Neuronal stem cell (in vitro differentiated cells): ENCODE measurements at regions not wholly inside any gene's neighbourhood (a gene's known extent, or its start where the extent isn't known, plus 50 kb on each side); places are given as distances from the start of the nearest gene placed in this dataset.

Experiments
- DNase-seq: peaks from one replicate; pipeline ENCODE4 v3.0.0-alpha.2; 2013; ENCODE audit warnings: low spot score
- H2AFZ ChIP-seq: one replicate; pipeline ENCODE4 v1.6.1; 2013; ENCODE audit warnings: mild to moderate bottlenecking, low read length, inconsistent platforms
- H2AK5ac ChIP-seq: 2 replicates; pipeline ENCODE4 v1.6.1; 2013; ENCODE audit warnings: low read depth, mild to moderate bottlenecking, inconsistent platforms, low read length, moderate library complexity, mixed read lengths
- H2BK120ac ChIP-seq: 2 replicates; pipeline ENCODE4 v1.6.1; 2013; ENCODE audit warnings: low read depth, mild to moderate bottlenecking, inconsistent platforms, low read length, moderate library complexity, mixed read lengths
- H2BK12ac ChIP-seq: one replicate; pipeline ENCODE4 v1.6.1; 2013; ENCODE audit warnings: low read length, inconsistent platforms
- H2BK15ac ChIP-seq: 2 replicates; pipeline ENCODE4 v1.6.1; 2013; ENCODE audit warnings: mild to moderate bottlenecking, low read length, inconsistent platforms, mixed read lengths
- H2BK5ac ChIP-seq: one replicate; pipeline ENCODE4 v1.6.1; 2013; ENCODE audit warnings: inconsistent platforms, mild to moderate bottlenecking, low read length, moderate library complexity
- H3K14ac ChIP-seq: one replicate; pipeline ENCODE4 v1.6.1; 2013; ENCODE audit warnings: low read length, inconsistent platforms
- H3K18ac ChIP-seq: 2 replicates; pipeline ENCODE4 v1.6.1; 2013; ENCODE audit warnings: low read length, inconsistent platforms
- H3K23ac ChIP-seq: 2 replicates; pipeline ENCODE4 v1.6.1; 2013; ENCODE audit warnings: low read depth, mild to moderate bottlenecking, mixed read lengths, low read length, inconsistent platforms; ENCODE audit not compliant: poor library complexity
- H3K27ac ChIP-seq: replicated peaks from 3 replicates; pipeline ENCODE4 v1.5.1; 2013; ENCODE audit warnings: low read length, inconsistent platforms
- H3K27me3 ChIP-seq, 3 experiments: 2 replicates each; pipeline ENCODE4 v1.6.1; 2013; ENCODE audit warnings: low read length in 3 of 3, mild to moderate bottlenecking in 2 of 3, inconsistent platforms in 1 of 3, low read depth in 1 of 3, mixed read lengths in 1 of 3, moderate library complexity in 1 of 3; ENCODE audit not compliant: control insufficient read depth in 3 of 3, insufficient read depth in 3 of 3
- H3K36me3 ChIP-seq, 2 donors: replicated peaks in 1 of 2; 2 replicates each; pipeline ENCODE4 v1.6.1; 2013; ENCODE audit warnings: low read length in 2 of 2; ENCODE audit not compliant: control insufficient read depth in 2 of 2, insufficient read depth in 2 of 2
- H3K4ac ChIP-seq: 2 replicates; pipeline ENCODE4 v1.6.1; 2013; ENCODE audit warnings: inconsistent platforms, mild to moderate bottlenecking, low read length, moderate library complexity
- H3K4me1 ChIP-seq, 2 donors: 1 replicate in 1 of 2; 2 replicates in 1 of 2; pipeline ENCODE4 v1.6.1; 2013; ENCODE audit warnings: low read length in 2 of 2, low read depth in 1 of 2; ENCODE audit not compliant: control insufficient read depth in 2 of 2, insufficient read depth in 1 of 2
- H3K4me2 ChIP-seq: one replicate; pipeline ENCODE4 v1.6.1; 2013; ENCODE audit warnings: mild to moderate bottlenecking, low read length, inconsistent platforms; ENCODE audit not compliant: insufficient read depth, poor library complexity, severe bottlenecking
- H3K4me3 ChIP-seq, 2 donors: 2 replicates each; pipeline ENCODE4 v1.5.1; 2013; ENCODE audit warnings: low read length in 2 of 2, mild to moderate bottlenecking in 2 of 2, inconsistent platforms in 1 of 2, moderate library complexity in 1 of 2
- H3K79me1 ChIP-seq: one replicate; pipeline ENCODE4 v1.6.1; 2013; ENCODE audit warnings: low read depth, mild to moderate bottlenecking, inconsistent platforms, low read length, moderate library complexity
- H3K9ac ChIP-seq: one replicate; pipeline ENCODE4 v1.6.1; 2013; ENCODE audit warnings: mild to moderate bottlenecking, low read depth, low read length, inconsistent platforms; ENCODE audit not compliant: poor library complexity
- H3K9me3 ChIP-seq, 2 donors: replicated peaks in 1 of 2; 2 replicates each; pipeline versions ENCODE3 to v1.6.1; 2013; ENCODE audit warnings: low read length in 2 of 2, mild to moderate bottlenecking in 2 of 2, inconsistent platforms in 1 of 2, low read depth in 1 of 2, mixed read lengths in 1 of 2, moderate library complexity in 1 of 2; ENCODE audit not compliant: control insufficient read depth in 2 of 2, insufficient read depth in 1 of 2
- H4K8ac ChIP-seq: one replicate; pipeline ENCODE4 v1.6.1; 2013; ENCODE audit warnings: low read depth, mild to moderate bottlenecking, inconsistent platforms, low read length, moderate library complexity
- H4K91ac ChIP-seq: one replicate; pipeline ENCODE4 v1.6.1; 2013; ENCODE audit warnings: low read length, low read depth, mild to moderate bottlenecking, inconsistent platforms; ENCODE audit not compliant: poor library complexity
- WGBS, 2 donors: extraction: QIAGEN DNeasy Blood & Tissue Kit; methylation state at CpG; one replicate each; pipeline ENCODE4 v1.1.7; 2013; ENCODE audit warnings: missing lambda C conversion rate in 2 of 2, mixed read lengths in 1 of 2; ENCODE audit not compliant: insufficient read length in 2 of 2, insufficient replicate concordance in 1 of 2; ENCODE audit errors: extremely low coverage in 2 of 2; 5-methylcytosine and 5-hydroxymethylcytosine counted together

DNA sequence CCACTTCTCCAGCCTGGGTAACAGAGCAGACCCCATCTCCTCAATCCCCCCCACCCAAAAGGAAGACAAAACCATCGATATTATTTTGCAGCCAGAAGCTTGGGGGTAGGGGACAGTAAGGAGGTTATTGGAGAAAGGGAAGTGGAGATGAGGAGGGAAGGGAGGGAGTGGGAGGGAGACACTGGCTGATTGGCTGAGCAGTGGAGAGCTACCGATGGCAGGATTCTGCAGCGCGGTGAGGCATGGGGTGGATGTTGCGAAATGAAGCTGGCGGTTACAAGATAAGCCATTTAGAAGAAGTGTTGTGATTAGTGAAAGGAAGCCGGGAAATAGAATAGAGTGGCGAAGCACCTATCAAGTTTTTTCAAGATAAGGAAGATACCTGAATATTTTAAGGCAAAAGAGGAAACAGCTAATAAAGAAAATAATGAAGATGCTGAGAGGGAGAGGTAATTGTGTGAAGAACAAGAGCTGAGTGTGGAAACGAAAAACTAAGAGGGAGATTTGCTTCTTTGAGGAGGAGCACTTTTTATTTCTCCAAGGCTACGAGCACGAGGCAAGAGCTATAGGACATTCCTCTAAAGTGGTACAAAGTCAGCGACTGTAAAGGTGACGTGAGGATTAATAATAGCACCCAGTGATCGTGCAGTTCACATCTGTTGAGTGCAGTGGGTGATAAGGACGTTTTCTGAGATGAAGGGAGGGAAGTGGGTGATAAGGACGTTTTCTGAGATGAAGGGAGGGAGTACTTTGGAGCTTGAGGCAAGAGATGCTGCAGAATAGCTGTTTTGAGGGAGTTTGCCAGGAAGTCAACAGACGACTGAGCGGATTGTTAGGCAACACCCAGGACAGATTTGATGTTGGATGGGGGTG lies 103.2 kb upstream of the KIF26B start:
- no peaks in the 10 kb centered on the region for H3K27me3 ChIP-seq
- H3K18ac ChIP-seq: no peak overlapping the region
- no peak overlapping the region for H2AFZ ChIP-seq
- no peak overlapping the region for H3K9ac ChIP-seq
- no peak overlapping the region for H2BK12ac ChIP-seq
- WGBS, 2 donors: no CpG with 5 or more reads among the region's 18 CpGs
- peaks cover 0 to 4% of the 10 kb centered on the region in 2 donors for H3K4me1 ChIP-seq
- no peak overlapping the region for H3K23ac ChIP-seq
- H3K4me2 ChIP-seq: no peak overlapping the region
- H3K9me3 ChIP-seq: peaks cover 0 to 4% of the 10 kb centered on the region in 2 donors
- H4K91ac ChIP-seq: no peak overlapping the region
- H3K4ac ChIP-seq: no peak overlapping the region
- H4K8ac ChIP-seq: no peak overlapping the region
- no peaks in the 10 kb centered on the region for H3K79me1 ChIP-seq
- peaks cover 0 to 4% of the 10 kb centered on the region in 2 donors for H3K36me3 ChIP-seq
- no peak overlapping the region for H2BK15ac ChIP-seq
- H2BK5ac ChIP-seq: no peak overlapping the region
- no peak overlapping the region for H3K4me3 ChIP-seq
- H3K27ac ChIP-seq: no peak overlapping the region
- H3K14ac ChIP-seq: no peak overlapping the region
- H2AK5ac ChIP-seq: no peak overlapping the region
- no peak for DNase-seq
- H2BK120ac ChIP-seq: no peak overlapping the region

DNA sequence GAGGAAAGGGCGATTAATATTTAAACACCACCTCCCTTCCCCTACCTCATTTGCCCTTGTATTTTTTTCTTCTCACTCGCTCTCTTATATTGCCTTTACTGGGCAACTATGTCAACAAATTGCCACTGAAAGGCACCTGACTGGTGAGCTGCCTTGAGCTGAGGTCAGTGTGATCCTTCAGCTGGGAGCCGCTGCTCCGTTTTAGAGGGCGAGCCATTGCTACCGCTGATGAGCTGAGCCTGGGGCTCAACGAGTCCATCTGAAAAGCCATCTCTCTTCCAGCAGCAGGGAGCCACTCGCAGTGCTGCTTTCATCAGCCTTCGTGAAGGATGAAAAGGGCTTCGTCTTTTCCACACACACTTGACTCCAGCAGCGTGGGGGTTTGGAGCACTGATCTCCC lies 108.0 kb upstream of the KIF26B start:
- no peak overlapping the region for H2BK15ac ChIP-seq
- no peak for DNase-seq
- H2AK5ac ChIP-seq: no peak overlapping the region
- no peak overlapping the region for H4K8ac ChIP-seq
- no peak overlapping the region for H4K91ac ChIP-seq
- H3K79me1 ChIP-seq: no peaks in the 10 kb centered on the region
- H3K4me2 ChIP-seq: no peak overlapping the region
- H2BK12ac ChIP-seq: no peak overlapping the region
- H3K18ac ChIP-seq: no peak overlapping the region
- H3K9me3 ChIP-seq: no peaks in the 10 kb centered on the region
- H3K27me3 ChIP-seq: no peaks in the 10 kb centered on the region
- no peak overlapping the region for H2BK120ac ChIP-seq
- no peak overlapping the region for H3K4me3 ChIP-seq
- H3K4me1 ChIP-seq: peaks cover 0 to 4% of the 10 kb centered on the region in 2 donors
- H2BK5ac ChIP-seq: no peak overlapping the region
- H3K36me3 ChIP-seq: no peaks in the 10 kb centered on the region
- H3K23ac ChIP-seq: peak overlapping the region; percentile 16
- no peak overlapping the region for H3K27ac ChIP-seq
- H3K9ac ChIP-seq: no peak overlapping the region
- peak overlapping the region; percentile 42 for H2AFZ ChIP-seq
- no peak overlapping the region for H3K14ac ChIP-seq
- no peak overlapping the region for H3K4ac ChIP-seq
- no CpG with 5 or more reads among the region's 11 CpGs for WGBS, 2 donors

DNA sequence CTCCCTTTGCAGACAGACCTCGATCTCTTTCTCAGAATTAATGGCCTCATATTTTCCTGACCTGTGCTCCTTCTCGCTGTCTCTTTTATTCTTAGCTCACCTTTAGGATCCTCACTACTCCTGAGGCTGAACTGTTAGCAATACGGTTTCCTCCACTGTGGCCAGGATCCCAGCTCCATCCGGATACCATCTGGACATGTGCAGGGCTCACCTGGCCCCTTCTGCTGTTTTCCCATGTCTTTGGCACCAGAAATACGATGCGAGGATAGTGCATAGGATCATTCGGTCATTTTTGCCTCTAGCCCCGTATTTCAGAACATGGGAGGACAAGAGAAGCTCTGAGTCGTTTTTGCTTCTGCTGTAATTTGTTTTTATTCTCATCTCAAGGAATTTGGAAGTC lies 108.5 kb upstream of the KIF26B start:
- no peak overlapping the region for H3K14ac ChIP-seq

DNA sequence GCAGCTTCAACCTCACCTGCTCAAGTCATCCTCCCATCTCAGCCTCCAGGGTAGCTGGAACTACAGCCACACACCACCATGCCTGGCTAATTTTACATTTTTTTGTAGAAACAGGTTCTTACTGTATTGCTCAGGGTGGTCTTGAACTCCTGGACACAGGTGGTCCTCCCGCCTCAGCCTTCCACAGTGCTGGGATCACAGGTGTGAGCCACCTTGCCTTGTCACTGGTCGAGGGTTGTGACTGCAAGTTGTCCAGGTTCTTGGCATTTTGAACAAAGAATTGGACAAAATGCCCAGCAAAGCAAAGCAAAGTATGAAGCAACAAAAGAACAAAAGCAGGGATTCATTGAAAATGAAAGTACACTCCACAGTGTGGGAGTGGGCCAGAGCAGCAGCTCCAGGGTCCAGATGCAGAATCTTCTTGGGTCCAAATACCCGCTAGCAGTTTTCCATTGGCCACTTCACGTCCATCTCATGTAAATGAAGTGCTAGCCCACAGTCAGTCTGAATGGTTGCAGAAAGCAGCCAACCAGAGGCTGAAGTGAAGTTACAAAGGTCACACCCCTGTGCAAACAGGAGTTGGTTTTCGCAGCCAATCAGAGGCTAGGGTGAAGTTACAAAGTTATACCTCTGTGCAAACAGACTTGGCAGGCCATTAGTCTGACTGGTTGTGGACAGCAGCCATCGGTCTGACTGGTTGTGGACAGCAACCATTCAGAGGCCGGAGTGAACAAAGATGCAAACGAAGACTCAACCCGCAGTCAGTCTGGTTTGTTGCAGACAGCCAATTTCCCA lies 109.5 kb upstream of the KIF26B start:
- no peak overlapping the region for H3K14ac ChIP-seq
- H3K9me3 ChIP-seq: no peaks in the 10 kb centered on the region
- peaks cover 0 to 4% of the 10 kb centered on the region in 2 donors for H3K4me1 ChIP-seq
- H3K4ac ChIP-seq: no peak overlapping the region
- no peaks in the 10 kb centered on the region for H3K36me3 ChIP-seq
- H3K4me2 ChIP-seq: no peak overlapping the region
- H2BK120ac ChIP-seq: no peak overlapping the region
- no CpG with 5 or more reads among the region's 9 CpGs for WGBS, 2 donors
- H2AFZ ChIP-seq: peak overlapping the region; percentile 25
- H3K4me3 ChIP-seq: no peak overlapping the region
- H2BK12ac ChIP-seq: no peak overlapping the region
- DNase-seq: no peak
- H3K18ac ChIP-seq: no peak overlapping the region
- no peaks in the 10 kb centered on the region for H3K27me3 ChIP-seq
- no peaks in the 10 kb centered on the region for H3K79me1 ChIP-seq
- H2AK5ac ChIP-seq: peak overlapping the region; percentile 50
- H2BK15ac ChIP-seq: no peak overlapping the region
- H3K23ac ChIP-seq: no peak overlapping the region
- no peak overlapping the region for H2BK5ac ChIP-seq
- H3K27ac ChIP-seq: no peak overlapping the region
- no peak overlapping the region for H3K9ac ChIP-seq
- H4K8ac ChIP-seq: no peak overlapping the region
- H4K91ac ChIP-seq: no peak overlapping the region

More for the DNA sequence above, 108.5 kb upstream of the KIF26B start:
- no peak overlapping the region for H2BK12ac ChIP-seq
- H3K4me2 ChIP-seq: no peak overlapping the region
- no peak overlapping the region for H3K9ac ChIP-seq
- no peak overlapping the region for H2BK15ac ChIP-seq
- no peak overlapping the region for H3K27ac ChIP-seq
- H2AFZ ChIP-seq: no peak overlapping the region
- H4K91ac ChIP-seq: no peak overlapping the region
- no peak overlapping the region for H2AK5ac ChIP-seq
- no peak for DNase-seq
- no peak overlapping the region for H4K8ac ChIP-seq
- H3K4me1 ChIP-seq: peaks cover 0 to 4% of the 10 kb centered on the region in 2 donors
- no peak overlapping the region for H3K4me3 ChIP-seq
- H3K18ac ChIP-seq: no peak overlapping the region
- no peak overlapping the region for H2BK5ac ChIP-seq
- H3K79me1 ChIP-seq: no peaks in the 10 kb centered on the region
- WGBS, 2 donors: no CpG with 5 or more reads among the region's 9 CpGs
- no peaks in the 10 kb centered on the region for H3K9me3 ChIP-seq
- no peak overlapping the region for H3K4ac ChIP-seq
- H2BK120ac ChIP-seq: no peak overlapping the region
- no peaks in the 10 kb centered on the region for H3K36me3 ChIP-seq
- H3K23ac ChIP-seq: no peak overlapping the region
- no peaks in the 10 kb centered on the region for H3K27me3 ChIP-seq
